Astrocyte (in vitro differentiated cells and primary cell): ENCODE measurements at regions not wholly inside any gene's neighbourhood (a gene's known extent, or its start where the extent isn't known, plus 50 kb on each side); places are given as distances from the start of the nearest gene placed in this dataset.

Experiments
- CTCF ChIP-seq: IDR thresholded peaks from 2 replicates; pipeline ENCODE4 v1.5.1; 2011; ENCODE audit warnings: low read depth, mild to moderate bottlenecking, inconsistent platforms, low read length, moderate library complexity; ENCODE audit not compliant: insufficient read depth
- EZH2 ChIP-seq: IDR thresholded peaks from 2 replicates; pipeline ENCODE4 v1.6.1; 2012; ENCODE audit warnings: mild to moderate bottlenecking, low read length, inconsistent platforms; ENCODE audit not compliant: insufficient read depth

GRCh38 chr9:33703430-33704102 lies 91.8 kb upstream of the PRSS3 start:
- TF ChIP-seq CTCF (no peak), EZH2 (no peak)
